ENCODE measurements at regions not wholly inside any gene's neighbourhood (a gene's known extent, or its start where the extent isn't known, plus 50 kb on each side); places are given as distances from the start of the nearest gene placed in this dataset.

DNA sequence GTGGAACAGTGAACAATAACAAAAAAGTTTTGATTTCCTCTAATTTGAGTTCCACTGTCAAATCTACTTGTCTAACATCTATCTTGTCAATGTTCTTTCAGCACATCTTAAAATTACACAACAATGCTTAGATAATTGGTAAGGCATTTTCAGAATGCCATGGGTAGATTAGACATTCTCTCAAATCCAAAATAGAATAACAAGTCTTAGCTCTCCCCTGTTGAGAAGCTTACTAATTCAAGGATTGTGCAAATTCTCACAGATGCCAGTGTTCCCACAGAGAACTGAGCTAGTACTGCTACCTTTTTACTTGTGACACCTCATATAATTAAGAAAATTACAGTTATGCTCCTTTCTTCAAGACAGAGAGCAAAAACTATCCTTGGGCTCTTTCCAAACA lies 2442.0 kb downstream of the PCDH7 start:
- Histone ChIP-seq H3K9ac (ENCODE audit: low read length) (no peak overlapping the region), H3K27me3 (ENCODE audit: insufficient read depth, low read length) (no peaks in the 10 kb centered on the region), H3K4me3 (replicated peaks in 1 of 2; ENCODE audit: low read depth in 1 of 2, low read length in 2 of 2) (no peak overlapping the region), H3K4me2 (ENCODE audit: low read length) (no peak overlapping the region), H4K20me1 (ENCODE audit: insufficient read depth) (no peaks in the 10 kb centered on the region), H3K79me2 (ENCODE audit: insufficient read depth, low read length) (no peaks in the 10 kb centered on the region), H3K27ac (ENCODE audit: low read depth, low read length) (no peak overlapping the region), H3K4me1 (ENCODE audit: control insufficient read depth in 1 of 2, insufficient read depth in 2 of 2, low read length in 2 of 2) (no peaks in the 10 kb centered on the region), H2AFZ (ENCODE audit: low read depth, low read length, poor library complexity, severe bottlenecking) (no peak overlapping the region), H3K36me3 (ENCODE audit: control insufficient read depth in 1 of 2, insufficient read depth in 2 of 2, low read length in 2 of 2) (no peaks in the 10 kb centered on the region), H3K9me3 (ENCODE audit: control insufficient read depth in 1 of 2, insufficient read depth in 1 of 2, low read depth in 1 of 2, low read length in 2 of 2) (no peaks in the 10 kb centered on the region), H3K9me2 (ENCODE audit: insufficient read depth) (no peaks in the 10 kb centered on the region)
- ChIA-PET CTCF (no interaction called here), RAD21 (ENCODE audit: low non-redundant PET in 1 of 2, low total read pairs in 2 of 2, uncharacterized antibody in 2 of 2, unreplicated experiment in 2 of 2) (no interaction called here), POLR2A (no interaction called here)
- TF ChIP-seq SIN3A (IDR thresholded peaks at IDR 0.05; ENCODE audit: low read depth) (no peak), REST (IDR thresholded peaks at IDR 0.05; ENCODE audit: low read depth) (no peak), POLR2AphosphoS5 (IDR thresholded peaks at IDR 0.05; ENCODE audit: low read depth, low read length) (no peak), EZH2phosphoT487 (IDR thresholded peaks at IDR 0.05; ENCODE audit: borderline replicate concordance) (no peak), YY1 (IDR thresholded peaks at IDR 0.05; ENCODE audit: extremely low read depth, insufficient replicate concordance, low read depth, low read length) (no peak), FOSL1 (IDR thresholded peaks at IDR 0.05; ENCODE audit: low read depth) (no peak), JUND (IDR thresholded peaks at IDR 0.05) (no peak), EZH2 (IDR thresholded peaks at IDR 0.05) (no peak), RAD21 (IDR thresholded peaks at IDR 0.05; ENCODE audit: low read depth) (no peak), CEBPB (IDR thresholded peaks at IDR 0.05; ENCODE audit: low read depth) (no peak), SRF (IDR thresholded peaks at IDR 0.05; ENCODE audit: low read depth) (no peak)
- TF ChIP-seq, protein P1, sequence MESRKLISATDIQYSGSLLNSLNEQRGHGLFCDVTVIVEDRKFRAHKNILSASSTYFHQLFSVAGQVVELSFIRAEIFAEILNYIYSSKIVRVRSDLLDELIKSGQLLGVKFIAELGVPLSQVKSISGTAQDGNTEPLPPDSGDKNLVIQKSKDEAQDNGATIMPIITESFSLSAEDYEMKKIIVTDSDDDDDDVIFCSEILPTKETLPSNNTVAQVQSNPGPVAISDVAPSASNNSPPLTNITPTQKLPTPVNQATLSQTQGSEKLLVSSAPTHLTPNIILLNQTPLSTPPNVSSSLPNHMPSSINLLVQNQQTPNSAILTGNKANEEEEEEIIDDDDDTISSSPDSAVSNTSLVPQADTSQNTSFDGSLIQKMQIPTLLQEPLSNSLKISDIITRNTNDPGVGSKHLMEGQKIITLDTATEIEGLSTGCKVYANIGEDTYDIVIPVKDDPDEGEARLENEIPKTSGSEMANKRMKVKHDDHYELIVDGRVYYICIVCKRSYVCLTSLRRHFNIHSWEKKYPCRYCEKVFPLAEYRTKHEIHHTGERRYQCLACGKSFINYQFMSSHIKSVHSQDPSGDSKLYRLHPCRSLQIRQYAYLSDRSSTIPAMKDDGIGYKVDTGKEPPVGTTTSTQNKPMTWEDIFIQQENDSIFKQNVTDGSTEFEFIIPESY (IDR thresholded peaks at IDR 0.05; ENCODE audit: extremely low read depth, insufficient replicate concordance, low read length) = no peak
- DNase-seq (ENCODE audit: low read depth, low spot score) (no peak), ATAC-seq (no peak)
- intact Hi-C loops (cut with micrococcal nuclease) = no loop called here
- no TSS peak for BruUV-seq (replicated peaks)

Data from HCT116 (cell line).